WERI-Rb-1 (cell line): ENCODE measurements at regions not wholly inside any gene's neighbourhood (a gene's known extent, or its start where the extent isn't known, plus 50 kb on each side); places are given as distances from the start of the nearest gene placed in this dataset.

Experiments used
- DNase-seq: peaks from one replicate; pipeline ENCODE4 v3.0.0-alpha.2; 2020
- H3K27ac ChIP-seq: fragments of 250-450 bp; sonication (Bioruptor Pico); 2 replicates; pipeline ENCODE4 v1.5.1; 2020; ENCODE audit warnings: mild to moderate bottlenecking, moderate library complexity
- H3K27me3 ChIP-seq: fragments of 250-450 bp; sonication (Bioruptor Pico); 2 replicates; pipeline ENCODE4 v1.5.1; 2021; ENCODE audit warnings: mild to moderate bottlenecking, low read depth, moderate library complexity; ENCODE audit not compliant: insufficient read depth, severe bottlenecking
- H3K36me3 ChIP-seq: fragments of 250-450 bp; sonication (Bioruptor Pico); 2 replicates; pipeline ENCODE4 v1.5.1; 2020; ENCODE audit warnings: mild to moderate bottlenecking, moderate library complexity
- H3K4me3 ChIP-seq: 2 replicates; pipeline ENCODE4 v1.5.1; 2011; ENCODE audit warnings: low read depth, mild to moderate bottlenecking, control low read depth, low read length
- H3K9me3 ChIP-seq: fragments of 250-450 bp; sonication (Bioruptor Pico); 2 replicates; pipeline ENCODE4 v1.5.1; 2021; ENCODE audit warnings: mild to moderate bottlenecking, moderate library complexity; ENCODE audit not compliant: severe bottlenecking
- CTCF ChIP-seq: IDR thresholded peaks from 2 replicates; pipeline ENCODE4 v1.5.1; 2011; ENCODE audit warnings: low read depth, mild to moderate bottlenecking, control low read depth, inconsistent platforms, low read length

GRCh38 chr11:134710861-134711407, 298.9 kb upstream of the B3GAT1 start:
- no peak for DNase-seq
- Histone ChIP-seq H3K4me3 (no peak overlapping the region), H3K27me3 (peaks cover 25% of the 10 kb centered on the region), H3K9me3 (no peaks in the 10 kb centered on the region), H3K27ac (no peak overlapping the region), H3K36me3 (no peaks in the 10 kb centered on the region)
- TF ChIP-seq CTCF: no peak

GRCh38 chr11:134705858-134706257, 293.8 kb upstream of the B3GAT1 start:
- Histone ChIP-seq H3K36me3 (no peaks in the 10 kb centered on the region), H3K27ac (no peak overlapping the region), H3K4me3 (no peak overlapping the region), H3K9me3 (no peaks in the 10 kb centered on the region), H3K27me3 (peaks cover 26% of the 10 kb centered on the region)
- TF ChIP-seq CTCF: no peak
- no peak for DNase-seq

- Histone ChIP-seq H3K27me3 (peaks cover 43% of the 10 kb centered on the region), H3K27ac (no peak overlapping the region), H3K36me3 (no peaks in the 10 kb centered on the region), H3K4me3 (no peak overlapping the region), H3K9me3 (no peaks in the 10 kb centered on the region)
- DNase-seq: no peak
- no peak for TF ChIP-seq CTCF
These were observed 290.8 kb upstream of the B3GAT1 start for GRCh38 chr11:134702827-134703226.

- no peaks in the 10 kb centered on the region for H3K9me3 ChIP-seq
- no peak overlapping the region for H3K4me3 ChIP-seq
- peaks cover 51% of the 10 kb centered on the region for H3K27me3 ChIP-seq
- DNase-seq: no peak
- TF ChIP-seq CTCF: no peak
- H3K36me3 ChIP-seq: no peaks in the 10 kb centered on the region
- no peak overlapping the region for H3K27ac ChIP-seq
These were observed 289.6 kb upstream of the B3GAT1 start for GRCh38 chr11:134701564-134702165.

- Histone ChIP-seq H3K4me3 (no peak overlapping the region), H3K9me3 (no peaks in the 10 kb centered on the region), H3K27ac (no peak overlapping the region), H3K36me3 (no peaks in the 10 kb centered on the region), H3K27me3 (peaks cover 57% of the 10 kb centered on the region)
- no peak for DNase-seq
- no peak for TF ChIP-seq CTCF
These were observed 288.1 kb upstream of the B3GAT1 start for GRCh38 chr11:134700101-134700640.
